ENCODE measurements at regions not wholly inside any gene's neighbourhood (a gene's known extent, or its start where the extent isn't known, plus 50 kb on each side); places are given as distances from the start of the nearest gene placed in this dataset.

DNA sequence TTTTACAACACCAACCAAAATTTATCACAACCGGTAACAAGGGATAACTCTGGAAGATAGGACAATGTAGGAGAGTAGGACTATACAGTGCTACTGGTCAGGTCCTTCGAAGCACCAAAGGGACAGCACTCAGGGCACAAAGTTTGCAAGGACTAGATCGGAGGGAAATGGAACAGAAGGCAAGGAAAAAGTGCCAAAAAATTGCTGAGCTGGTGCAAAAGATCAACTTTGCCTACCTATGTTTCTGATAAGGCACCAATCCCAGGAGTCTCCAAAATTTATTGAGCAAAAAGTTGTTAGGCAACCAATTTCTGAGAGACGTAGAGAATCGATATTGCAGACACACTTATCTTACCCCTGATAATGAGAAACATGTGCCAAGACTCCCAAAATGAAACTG is 160.0 kb upstream of the PLEKHA5 start:
- TF ChIP-seq, protein P1, sequence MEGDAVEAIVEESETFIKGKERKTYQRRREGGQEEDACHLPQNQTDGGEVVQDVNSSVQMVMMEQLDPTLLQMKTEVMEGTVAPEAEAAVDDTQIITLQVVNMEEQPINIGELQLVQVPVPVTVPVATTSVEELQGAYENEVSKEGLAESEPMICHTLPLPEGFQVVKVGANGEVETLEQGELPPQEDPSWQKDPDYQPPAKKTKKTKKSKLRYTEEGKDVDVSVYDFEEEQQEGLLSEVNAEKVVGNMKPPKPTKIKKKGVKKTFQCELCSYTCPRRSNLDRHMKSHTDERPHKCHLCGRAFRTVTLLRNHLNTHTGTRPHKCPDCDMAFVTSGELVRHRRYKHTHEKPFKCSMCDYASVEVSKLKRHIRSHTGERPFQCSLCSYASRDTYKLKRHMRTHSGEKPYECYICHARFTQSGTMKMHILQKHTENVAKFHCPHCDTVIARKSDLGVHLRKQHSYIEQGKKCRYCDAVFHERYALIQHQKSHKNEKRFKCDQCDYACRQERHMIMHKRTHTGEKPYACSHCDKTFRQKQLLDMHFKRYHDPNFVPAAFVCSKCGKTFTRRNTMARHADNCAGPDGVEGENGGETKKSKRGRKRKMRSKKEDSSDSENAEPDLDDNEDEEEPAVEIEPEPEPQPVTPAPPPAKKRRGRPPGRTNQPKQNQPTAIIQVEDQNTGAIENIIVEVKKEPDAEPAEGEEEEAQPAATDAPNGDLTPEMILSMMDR (conservative IDR thresholded peaks at IDR 0.05; ENCODE audit: control insufficient read depth, insufficient read depth, low read depth, low read length) = no peak
- H3K4me3 ChIP-seq (ENCODE audit: control insufficient read depth, low read depth, low read length) = no peak overlapping the region
- no peak for DNase-seq (ENCODE audit: low read depth)

DNA sequence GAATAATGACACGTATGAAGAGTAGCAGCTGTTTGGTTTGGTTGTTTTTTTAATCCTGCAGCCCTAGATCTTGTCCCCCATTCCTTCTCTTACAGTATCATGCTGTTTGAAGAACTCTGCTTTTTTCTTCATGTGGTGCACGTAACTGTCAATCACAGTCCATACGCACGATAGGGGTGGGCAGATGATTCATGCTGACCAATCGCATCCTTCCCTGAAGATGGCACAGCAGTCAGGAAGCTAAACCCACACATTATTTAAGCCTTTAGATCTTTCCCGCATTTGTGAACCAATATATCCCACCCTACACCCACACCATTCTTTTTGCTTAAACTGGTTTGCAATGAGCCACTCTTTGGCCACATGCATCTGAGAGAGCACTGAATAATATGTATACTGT is 158.9 kb upstream of the PLEKHA5 start:
- TF ChIP-seq, protein P1 (conservative IDR thresholded peaks at IDR 0.05; ENCODE audit: control insufficient read depth, insufficient read depth, low read depth, low read length) = no peak
- DNase-seq (ENCODE audit: low read depth) = peak; percentile 54
- no peak overlapping the region for H3K4me3 ChIP-seq (ENCODE audit: control insufficient read depth, low read depth, low read length)

DNA sequence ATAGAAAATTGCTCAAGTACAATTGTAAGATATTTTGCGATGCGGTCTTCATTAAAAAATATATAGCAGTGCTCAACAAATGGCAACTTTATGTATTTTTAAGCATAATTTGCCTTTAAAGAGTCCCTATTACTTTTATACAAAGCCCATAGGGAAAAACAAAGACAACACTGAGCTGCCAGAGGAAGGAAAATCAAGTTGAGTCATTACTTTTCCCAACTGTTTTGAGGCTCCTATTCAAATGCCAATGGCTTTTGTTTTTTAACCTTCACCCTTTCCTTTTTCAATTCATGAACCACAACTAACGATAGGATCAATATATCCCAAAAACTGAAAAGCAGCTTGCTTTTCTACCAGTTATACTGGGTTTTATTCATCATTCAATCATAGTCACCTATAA is 157.6 kb upstream of the PLEKHA5 start:
- H3K4me3 ChIP-seq (ENCODE audit: control insufficient read depth, low read depth, low read length) = no peak overlapping the region
- DNase-seq (ENCODE audit: low read depth) = no peak
- TF ChIP-seq, protein P1 (conservative IDR thresholded peaks at IDR 0.05; ENCODE audit: control insufficient read depth, insufficient read depth, low read depth, low read length) = no peak

DNA sequence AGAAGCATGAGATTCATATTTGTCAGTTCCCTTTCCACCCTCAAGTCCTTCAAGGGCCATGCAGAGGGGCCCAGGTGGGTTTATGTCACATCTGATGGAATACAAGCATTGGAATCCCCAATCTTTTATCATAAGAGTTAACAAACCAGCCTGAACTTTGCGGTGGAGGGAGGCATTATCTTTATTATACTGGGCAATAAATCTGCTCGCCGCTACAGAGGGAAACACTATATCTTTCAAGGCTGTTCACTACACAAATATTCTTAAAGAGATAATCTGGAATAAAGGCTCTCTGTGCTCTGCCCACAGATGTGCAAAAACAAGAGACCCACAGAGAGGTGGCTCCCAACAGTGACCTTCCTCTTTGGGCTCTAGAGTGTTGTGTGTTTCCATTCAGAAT is 153.6 kb upstream of the PLEKHA5 start:
- TF ChIP-seq, protein P1 (conservative IDR thresholded peaks at IDR 0.05; ENCODE audit: control insufficient read depth, insufficient read depth, low read depth, low read length) = no peak
- no peak for DNase-seq (ENCODE audit: low read depth)
- H3K4me3 ChIP-seq (ENCODE audit: control insufficient read depth, low read depth, low read length) = no peak overlapping the region

DNA sequence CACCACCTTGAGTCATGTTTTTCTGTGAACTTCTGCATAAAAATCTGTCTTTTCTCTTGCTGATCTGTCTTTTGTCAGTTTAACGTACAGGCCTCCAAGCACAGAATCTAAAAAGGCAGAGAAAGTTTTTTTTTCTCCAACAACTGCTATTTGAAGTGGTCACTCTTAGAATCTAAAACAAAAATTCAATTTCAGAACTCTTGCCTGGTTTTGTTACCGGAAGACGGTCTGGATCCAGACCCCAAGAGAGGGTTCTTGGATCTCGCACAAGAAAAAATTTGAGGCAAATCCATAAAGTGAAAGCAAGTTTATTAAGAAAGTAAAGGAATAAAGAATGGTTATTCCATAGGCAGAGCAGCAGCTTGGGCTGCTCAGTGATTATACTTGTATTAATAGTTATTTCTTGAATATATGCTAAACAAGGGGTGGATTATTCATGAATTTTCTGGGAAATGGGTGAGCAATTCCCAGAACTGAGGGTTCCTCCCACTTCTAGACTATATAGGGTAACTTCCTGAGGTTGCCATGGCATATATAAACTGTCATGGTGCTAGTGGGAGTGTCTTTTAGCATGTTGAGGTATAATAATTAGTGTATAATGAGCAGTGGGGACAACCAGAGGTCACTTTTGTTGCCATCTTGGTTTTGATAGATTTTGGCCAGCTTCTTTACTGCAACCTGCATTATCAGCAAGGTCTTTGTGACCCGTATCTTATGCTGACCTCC is 150.0 kb upstream of the PLEKHA5 start:
- TF ChIP-seq, protein P1 (conservative IDR thresholded peaks at IDR 0.05; ENCODE audit: control insufficient read depth, insufficient read depth, low read depth, low read length) = no peak
- no peak overlapping the region for H3K4me3 ChIP-seq (ENCODE audit: control insufficient read depth, low read depth, low read length)
- DNase-seq (ENCODE audit: low read depth) = no peak

DNA sequence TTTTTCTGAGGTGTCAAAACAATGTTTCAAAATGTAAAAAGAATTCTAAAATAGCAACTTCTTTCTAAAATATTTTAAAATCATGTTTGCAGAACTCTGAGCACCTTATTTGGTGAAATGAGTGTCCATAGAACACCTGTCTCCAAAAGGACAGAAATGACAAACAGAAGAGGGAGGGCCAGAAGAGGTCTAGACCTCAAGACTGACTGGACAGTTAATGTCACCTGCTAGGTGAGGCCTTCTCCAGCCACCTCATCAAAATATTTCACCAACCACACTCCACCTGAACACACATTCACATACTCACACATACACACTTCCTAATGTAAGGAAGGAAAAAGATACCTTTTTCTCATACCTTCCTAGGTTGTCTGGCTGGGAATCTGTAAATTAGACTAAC is 147.8 kb upstream of the PLEKHA5 start:
- H3K4me3 ChIP-seq (ENCODE audit: control insufficient read depth, low read depth, low read length) = no peak overlapping the region
- DNase-seq (ENCODE audit: low read depth) = no peak
- TF ChIP-seq, protein P1 (conservative IDR thresholded peaks at IDR 0.05; ENCODE audit: control insufficient read depth, insufficient read depth, low read depth, low read length) = no peak

All from fibroblast of mammary gland (primary cell).